ENCODE measurements at regions not wholly inside any gene's neighbourhood (a gene's known extent, or its start where the extent isn't known, plus 50 kb on each side); places are given as distances from the start of the nearest gene placed in this dataset.

- Histone ChIP-seq H4K5ac (ENCODE audit: insufficient read length, low read depth, low read length) (no peak overlapping the region), H2BK20ac (ENCODE audit: low read length) (no peak overlapping the region), H3K4me2 (ENCODE audit: insufficient read depth in 1 of 2, low read depth in 2 of 2, low read length in 2 of 2) (no peak overlapping the region), H3K23ac (ENCODE audit: insufficient read length) (no peak overlapping the region), H2BK5ac (ENCODE audit: low read depth, low read length) (no peak overlapping the region), H2BK12ac (ENCODE audit: low read depth, low read length) (no peak overlapping the region), H3K27me3 (replicated peaks in 1 of 4; ENCODE audit: control insufficient read depth in 3 of 4, extremely low read depth in 1 of 4, insufficient read depth in 3 of 4, low read length in 3 of 4) (no peaks in the 10 kb centered on the region), H3K79me1 (ENCODE audit: low read depth, low read length) (peaks cover 8% of the 10 kb centered on the region; the same call in 1 of the 2 replicates), H2AFZ (ENCODE audit: low read length) (no peak overlapping the region), H3K56ac (replicated peaks; ENCODE audit: insufficient read length, low read depth, low read length) (no peak overlapping the region), H3K36me3 (ENCODE audit: control insufficient read depth in 2 of 4, insufficient read depth in 4 of 4, low read length in 3 of 4) (peaks cover 0 to 31% (median 4%) of the 10 kb centered on the region in 4 experiments; a peak in 3 of 8 replicates), H3K23me2 (ENCODE audit: low read depth, low read length) (no peaks in the 10 kb centered on the region), H3K4me1 (replicated peaks in 1 of 4; ENCODE audit: control insufficient read depth in 3 of 4, insufficient read depth in 4 of 4, low read length in 3 of 4) (peaks cover 0 to 3% (median 1%) of the 10 kb centered on the region in 4 experiments; a peak in 2 of 7 replicates), H3K79me2 (ENCODE audit: control insufficient read depth in 1 of 2, insufficient read depth in 2 of 2, low read length in 2 of 2) (peaks cover 3 to 49% of the 10 kb centered on the region in 2 experiments; a peak in 3 of 4 replicates), H3K4me3 (ENCODE audit: extremely low read depth in 1 of 4, insufficient read depth in 2 of 4, low read depth in 3 of 4, low read length in 4 of 4) (no peak overlapping the region), H3K4ac (replicated peaks; ENCODE audit: insufficient read length, low read depth, low read length) (no peak overlapping the region), H2BK120ac (replicated peaks; ENCODE audit: low read depth, low read length) (no peak overlapping the region), H3K14ac (ENCODE audit: insufficient read length) (no peak overlapping the region), H4K20me1 (replicated peaks in 1 of 2; ENCODE audit: control insufficient read depth in 1 of 2, insufficient read depth in 2 of 2, low read length in 2 of 2) (peaks cover 6 to 9% of the 10 kb centered on the region in 2 experiments), H3K18ac (ENCODE audit: extremely low read depth, low read length) (no peak overlapping the region), H3K27ac (ENCODE audit: low read depth, low read length) (no peak overlapping the region), H3K9ac (replicated peaks in 1 of 4; ENCODE audit: extremely low read depth in 1 of 4, low read depth in 3 of 4, low read length in 3 of 4) (no peak overlapping the region), H4K8ac (ENCODE audit: extremely low read depth, insufficient read depth, low read length) (no peak overlapping the region), H2BK15ac (ENCODE audit: low read length) (no peak overlapping the region), H4K91ac (replicated peaks; ENCODE audit: insufficient read length, low read length) (no peak overlapping the region), H3K9me3 (ENCODE audit: insufficient read depth in 2 of 2, low read depth in 1 of 2, low read length in 1 of 2) (peaks cover 0 to 5% of the 10 kb centered on the region in 2 experiments; a peak in 1 of 4 replicates), H2AK5ac (ENCODE audit: low read depth, low read length) (no peak overlapping the region)
- TF ChIP-seq CEBPB (IDR thresholded peaks at IDR 0.05; ENCODE audit: low read depth, low read length) (no peak), TCF12 (IDR thresholded peaks at IDR 0.05; ENCODE audit: low read depth, low read length) (no peak), SAP30 (IDR thresholded peaks at IDR 0.05; ENCODE audit: insufficient read depth, insufficient replicate concordance, low read length) (no peak), MAX (IDR thresholded peaks at IDR 0.05) (no peak)
- POLR2A ChIA-PET (ENCODE audit: partially characterized antibody), result interaction anchor here (1.0 kb wide), 1 partner anchor 26 kb away, joined by 3 read pairs; no protein-coding TSS in a partner anchor
- WGBS, 2 experiments (ENCODE audit: extremely low coverage in 1 of 2, insufficient coverage in 1 of 2, insufficient read length in 1 of 2, insufficient replicate concordance in 2 of 2, low coverage in 1 of 2, low lambda C conversion rate in 2 of 2, missing lambda C conversion rate in 1 of 2), result 81% methylated on average over 11 of the region's 11 CpGs; no CpG with 5 or more reads in 1 of the 2 experiments
- CTCF ChIA-PET (ENCODE audit: partially characterized antibody), result interaction anchor here (1.3 to 5.8 kb wide), 5 partner anchors 13 to 132 kb away, joined by 3 to 30 read pairs (median 6); no protein-coding TSS in a partner anchor
- no peak for FAIRE-seq
- no peak for DNase-seq (ENCODE audit: low read depth in 1 of 2, low spot score in 2 of 2)
Measured at GRCh38 chr12:125254856-125255255, 189.6 kb downstream of the AACS start.
